ENCODE measurements at regions not wholly inside any gene's neighbourhood (a gene's known extent, or its start where the extent isn't known, plus 50 kb on each side); places are given as distances from the start of the nearest gene placed in this dataset.

DNA sequence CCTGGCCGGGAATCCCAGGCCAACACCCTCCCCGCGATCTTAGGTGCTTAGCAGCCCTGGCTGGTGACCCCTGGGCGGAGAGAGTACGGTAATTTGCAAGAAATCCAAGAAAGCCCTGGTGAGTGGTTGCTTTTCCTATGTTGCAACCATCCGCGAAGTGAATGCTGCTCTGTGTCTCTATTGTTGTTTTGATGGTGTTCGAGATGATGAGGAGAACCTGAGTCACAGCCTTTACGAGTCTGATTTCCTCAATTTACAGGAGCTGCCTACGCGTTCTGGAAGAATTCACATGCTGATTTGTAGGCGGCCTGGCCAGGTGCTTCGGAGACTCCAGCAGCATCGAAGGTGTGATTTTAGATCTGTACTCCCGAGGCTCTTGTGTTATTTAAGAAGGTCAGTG is 63.3 kb downstream of the TMEM235 start:
- no peak for TF ChIP-seq CTCF (IDR thresholded peaks at IDR 0.05; ENCODE audit: extremely low read depth in 1 of 2, insufficient read depth in 1 of 2, low read depth in 1 of 2, low read length in 2 of 2)
- no peak for TF ChIP-seq POLR2A (IDR thresholded peaks at IDR 0.05; ENCODE audit: low read depth, low read length)
- no peak for TF ChIP-seq EZH2 (IDR thresholded peaks at IDR 0.05; ENCODE audit: borderline replicate concordance, low read depth, low read length, severe bottlenecking)
- no peak for TF ChIP-seq MYC (IDR thresholded peaks at IDR 0.05; ENCODE audit: low read depth, low read length)
- TF ChIP-seq, protein P1, sequence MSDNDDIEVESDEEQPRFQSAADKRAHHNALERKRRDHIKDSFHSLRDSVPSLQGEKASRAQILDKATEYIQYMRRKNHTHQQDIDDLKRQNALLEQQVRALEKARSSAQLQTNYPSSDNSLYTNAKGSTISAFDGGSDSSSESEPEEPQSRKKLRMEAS (IDR thresholded peaks at IDR 0.05; ENCODE audit: insufficient read depth, insufficient read length) = no peak
- TF ChIP-seq POLR2AphosphoS5 (IDR thresholded peaks at IDR 0.05; ENCODE audit: insufficient read depth, low read depth, low read length) = no peak
- TF ChIP-seq GATA2 (IDR thresholded peaks at IDR 0.05; ENCODE audit: insufficient read depth, insufficient read length, low read depth, low read length) = no peak
